MCF 10A (cell line): ENCODE measurements at regions not wholly inside any gene's neighbourhood (a gene's known extent, or its start where the extent isn't known, plus 50 kb on each side); places are given as distances from the start of the nearest gene placed in this dataset.
"Not testable (repeated sequence)": the region's sequence is repeated elsewhere in the genome, so short reads cannot be mapped to it uniquely, and the experiment has no call there.

Experiments
- BruUV-seq: library from RNA; stranded (reverse); fragments of 400-500 nt; replicated peaks from 2 replicates; lab custom pipeline; 2021; lab: Mats Ljungman, UMichigan
- CTCF ChIA-PET: fragments of 300-600 bp; sonication (Branson Sonifier 250); formaldehyde crosslinking; extraction: SDS; loops from one replicate; lab custom pipeline; 2021; ENCODE audit warnings: antibody characterized with exemption, inconsistent platforms; lab: Yijun Ruan, JAX
- POLR2A ChIA-PET: fragments of 300-600, 350-650 bp; sonication (Branson Sonifier 250); formaldehyde crosslinking; extraction: SDS; loops from one replicate; lab custom pipeline; 2020; ENCODE audit warnings: antibody characterized with exemption, inconsistent platforms; lab: Yijun Ruan, JAX
- DNase-seq: peaks from one replicate; pipeline ENCODE4 v3.0.0-alpha.2; 2018; ENCODE audit not compliant: unreplicated experiment
- H3K27ac Mint-ChIP-seq: one replicate; pipeline ENCODE4 v1.8.0; 2022; ENCODE audit warnings: mild to moderate bottlenecking, low read depth, mixed read lengths; ENCODE audit not compliant: unreplicated experiment
- H3K27me3 Mint-ChIP-seq: one replicate; pipeline ENCODE4 v1.8.0; 2022; ENCODE audit warnings: mixed read lengths; ENCODE audit not compliant: insufficient read depth, unreplicated experiment
- H3K36me3 Mint-ChIP-seq: one replicate; pipeline ENCODE4 v1.8.0; 2022; ENCODE audit warnings: mild to moderate bottlenecking, moderate library complexity, mixed read lengths; ENCODE audit not compliant: insufficient read depth, unreplicated experiment
- H3K4me1 Mint-ChIP-seq: one replicate; pipeline ENCODE4 v1.8.0; 2022; ENCODE audit warnings: mixed read lengths; ENCODE audit not compliant: insufficient read depth, unreplicated experiment
- H3K4me3 Mint-ChIP-seq: one replicate; pipeline ENCODE4 v1.8.0; 2022; ENCODE audit warnings: mild to moderate bottlenecking, moderate library complexity, mixed read lengths; ENCODE audit not compliant: unreplicated experiment
- H3K9me3 Mint-ChIP-seq: one replicate; pipeline ENCODE4 v1.8.0; 2022; ENCODE audit warnings: mixed read lengths; ENCODE audit not compliant: unreplicated experiment
- intact Hi-C: fragments of 100-400 bp; cut with micrococcal nuclease; formaldehyde crosslinking; loops from 2 replicates; pipeline ENCODE4 v1.14.1; 2022
- TF ChIP-seq, protein P1 (sequence below): fragments of 200-600 bp; IDR thresholded peaks from one replicate; pipeline ENCODE4 v1.8.0; 2022; ENCODE audit warnings: antibody characterized with exemption, mild to moderate bottlenecking; ENCODE audit not compliant: unreplicated experiment

DNA sequence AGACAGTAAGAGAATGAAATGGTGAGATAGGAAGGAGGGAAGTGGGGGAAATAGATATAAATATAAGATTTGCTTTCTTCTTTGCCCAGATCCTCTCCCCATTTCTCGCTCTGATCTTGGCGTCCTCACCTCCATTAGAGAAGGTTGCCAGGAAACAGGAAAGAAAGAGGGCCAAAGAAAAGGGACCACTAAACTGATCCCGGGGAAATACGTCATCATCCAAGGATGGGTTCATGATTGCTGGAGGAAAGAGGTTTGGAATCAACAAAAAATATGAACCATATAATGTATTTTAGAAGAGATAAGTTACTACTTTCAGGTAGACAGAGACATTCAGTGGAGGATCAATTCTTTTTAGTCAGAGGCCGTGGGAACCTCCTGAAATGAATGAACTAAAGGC, 536.0 kb downstream of the HAPSTR1 start:
- Mint-ChIP-seq H3K36me3 (no peaks in the 10 kb centered on the region), H3K4me1 (no peaks in the 10 kb centered on the region), H3K27ac (no peak overlapping the region), H3K4me3 (no peak overlapping the region), H3K9me3 (peaks cover 45% of the 10 kb centered on the region), H3K27me3 (no peaks in the 10 kb centered on the region)
- TF ChIP-seq, protein P1, sequence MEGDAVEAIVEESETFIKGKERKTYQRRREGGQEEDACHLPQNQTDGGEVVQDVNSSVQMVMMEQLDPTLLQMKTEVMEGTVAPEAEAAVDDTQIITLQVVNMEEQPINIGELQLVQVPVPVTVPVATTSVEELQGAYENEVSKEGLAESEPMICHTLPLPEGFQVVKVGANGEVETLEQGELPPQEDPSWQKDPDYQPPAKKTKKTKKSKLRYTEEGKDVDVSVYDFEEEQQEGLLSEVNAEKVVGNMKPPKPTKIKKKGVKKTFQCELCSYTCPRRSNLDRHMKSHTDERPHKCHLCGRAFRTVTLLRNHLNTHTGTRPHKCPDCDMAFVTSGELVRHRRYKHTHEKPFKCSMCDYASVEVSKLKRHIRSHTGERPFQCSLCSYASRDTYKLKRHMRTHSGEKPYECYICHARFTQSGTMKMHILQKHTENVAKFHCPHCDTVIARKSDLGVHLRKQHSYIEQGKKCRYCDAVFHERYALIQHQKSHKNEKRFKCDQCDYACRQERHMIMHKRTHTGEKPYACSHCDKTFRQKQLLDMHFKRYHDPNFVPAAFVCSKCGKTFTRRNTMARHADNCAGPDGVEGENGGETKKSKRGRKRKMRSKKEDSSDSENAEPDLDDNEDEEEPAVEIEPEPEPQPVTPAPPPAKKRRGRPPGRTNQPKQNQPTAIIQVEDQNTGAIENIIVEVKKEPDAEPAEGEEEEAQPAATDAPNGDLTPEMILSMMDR: no peak
- intact Hi-C loops: no loop called here
- DNase-seq: no peak
- CTCF ChIA-PET: no interaction called here
- no TSS peak for BruUV-seq
- POLR2A ChIA-PET: no interaction called here

DNA sequence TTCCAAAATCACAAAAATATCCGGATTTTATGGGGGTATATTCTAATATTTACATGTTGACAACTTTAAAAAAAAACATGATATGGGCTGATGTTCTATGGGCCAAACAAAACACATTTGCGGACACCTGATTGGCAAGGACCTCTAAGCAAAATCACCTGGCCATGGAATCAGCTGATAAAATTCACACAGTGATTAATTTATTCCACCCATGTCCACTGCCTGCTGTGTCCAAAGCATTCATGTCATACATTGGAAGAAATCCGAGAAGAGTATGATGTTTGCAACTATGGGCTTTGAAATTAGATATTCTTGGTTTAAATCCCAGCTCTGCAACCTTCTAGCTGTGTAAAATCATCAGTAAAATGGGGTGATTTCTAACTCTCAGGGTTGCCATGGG, 538.7 kb downstream of the HAPSTR1 start:
- TF ChIP-seq, protein P1: no peak
- DNase-seq: no peak
- no TSS peak for BruUV-seq
- no peaks in the 10 kb centered on the region for H3K4me1 Mint-ChIP-seq
- no peak overlapping the region for H3K4me3 Mint-ChIP-seq
- no peak overlapping the region for H3K27ac Mint-ChIP-seq
- peaks cover 27% of the 10 kb centered on the region for H3K9me3 Mint-ChIP-seq
- intact Hi-C loops: no loop called here
- POLR2A ChIA-PET: no interaction called here
- no peaks in the 10 kb centered on the region for H3K27me3 Mint-ChIP-seq
- CTCF ChIA-PET: no interaction called here
- H3K36me3 Mint-ChIP-seq: no peaks in the 10 kb centered on the region

DNA sequence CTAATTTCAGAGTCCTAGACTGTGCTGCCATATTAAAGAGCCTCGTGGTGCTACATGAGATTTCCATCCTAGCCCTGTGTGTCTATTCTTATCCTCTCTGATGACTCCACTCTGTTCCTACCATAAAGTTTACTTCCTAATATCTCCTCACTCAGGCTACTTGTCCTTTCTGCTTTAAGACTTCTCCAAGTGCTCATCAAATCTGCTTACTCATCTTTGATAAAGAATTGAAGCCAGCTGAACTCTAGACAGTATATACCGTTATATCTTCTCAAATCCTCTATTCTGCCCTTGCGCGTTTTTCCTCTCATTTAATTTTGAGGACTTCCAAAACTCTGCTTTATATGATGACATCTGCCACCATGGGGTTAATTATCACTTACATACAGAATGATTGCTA, 539.5 kb downstream of the HAPSTR1 start:
- intact Hi-C loops: no loop called here
- Mint-ChIP-seq H3K9me3 (peaks cover 30% of the 10 kb centered on the region), H3K4me3 (no peak overlapping the region), H3K27me3 (no peaks in the 10 kb centered on the region), H3K27ac (no peak overlapping the region), H3K36me3 (no peaks in the 10 kb centered on the region), H3K4me1 (no peaks in the 10 kb centered on the region)
- POLR2A ChIA-PET: no interaction called here
- no peak for DNase-seq
- CTCF ChIA-PET: interaction anchor here (0.6 kb wide), 1 partner anchor 182 kb away, joined by 4 read pairs; no protein-coding TSS in a partner anchor
- BruUV-seq: no TSS peak
- TF ChIP-seq, protein P1: no peak

DNA sequence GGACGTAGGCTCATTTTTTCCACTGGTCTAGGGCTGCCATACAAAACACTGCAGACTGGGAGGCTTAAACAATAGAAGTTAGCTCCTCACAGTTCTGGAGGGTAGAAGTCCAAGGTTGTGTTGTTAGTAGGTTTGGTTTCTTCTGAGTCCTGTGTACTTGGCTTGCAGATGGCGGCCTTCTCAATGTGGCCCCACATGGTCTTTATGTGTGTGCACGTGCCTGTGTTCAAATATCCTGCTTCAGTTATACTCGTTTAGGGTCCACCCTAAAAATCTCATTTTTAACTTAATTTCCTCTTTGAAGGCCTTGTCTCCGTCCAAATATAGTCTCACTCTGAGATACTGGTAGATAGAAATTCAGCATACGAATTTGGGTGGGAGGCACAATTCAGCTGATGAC, 542.4 kb downstream of the HAPSTR1 start:
- Mint-ChIP-seq H3K27me3 (no peaks in the 10 kb centered on the region), H3K9me3 (peaks cover 26% of the 10 kb centered on the region), H3K36me3 (no peaks in the 10 kb centered on the region), H3K4me3 (no peak overlapping the region), H3K27ac (no peak overlapping the region), H3K4me1 (no peaks in the 10 kb centered on the region)
- BruUV-seq: no TSS peak
- no peak for DNase-seq
- ChIA-PET POLR2A (no interaction called here), CTCF (interaction anchor here (0.6 to 0.7 kb wide), 2 partner anchors 14 to 881 kb away, joined by 3 read pairs; no protein-coding TSS in a partner anchor)
- intact Hi-C loops: no loop called here
- TF ChIP-seq, protein P1: no peak

DNA sequence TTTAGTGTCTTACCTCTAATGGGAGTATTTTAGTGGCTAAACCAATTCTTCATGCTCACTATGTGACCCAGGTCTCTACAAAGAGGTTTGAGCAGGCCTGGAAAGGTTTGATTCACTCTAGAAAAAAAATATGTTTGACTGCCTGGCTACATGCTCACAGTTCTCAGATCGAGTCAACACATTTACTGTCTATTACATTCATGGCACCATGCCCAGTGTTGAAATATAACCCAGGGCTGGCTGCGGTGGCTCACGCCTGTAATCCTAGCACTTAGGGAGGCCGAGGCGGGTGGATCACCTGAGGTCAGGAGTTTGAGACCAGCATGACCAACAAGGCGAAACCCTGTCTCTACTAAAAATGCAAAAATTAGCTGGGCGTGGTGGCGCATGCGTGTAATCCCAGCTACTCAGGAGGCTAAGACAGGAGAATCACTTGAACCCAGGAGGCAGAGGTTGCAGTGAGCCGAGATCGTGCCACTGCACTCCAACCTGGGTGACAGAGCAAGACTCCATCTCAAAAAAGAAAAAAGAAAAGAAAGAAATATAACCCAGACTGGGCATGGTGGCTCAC, 543.8 kb downstream of the HAPSTR1 start:
- BruUV-seq, H3K36me3 Mint-ChIP-seq, intact Hi-C loops, H3K27me3 Mint-ChIP-seq, H3K4me3 Mint-ChIP-seq, DNase-seq, POLR2A ChIA-PET, CTCF ChIA-PET, H3K27ac Mint-ChIP-seq, H3K4me1 Mint-ChIP-seq: not testable (repeated sequence)
- H3K9me3 Mint-ChIP-seq: peaks cover 31% of the 10 kb centered on the region
